Keratinocyte (primary cell): ENCODE measurements at regions not wholly inside any gene's neighbourhood (a gene's known extent, or its start where the extent isn't known, plus 50 kb on each side); places are given as distances from the start of the nearest gene placed in this dataset.

Experiments
- DNase-seq: peaks from one replicate; pipeline ENCODE4 v3.0.0-alpha.2; 2011; ENCODE audit warnings: low read depth, missing footprints, low spot score
- FAIRE-seq: peaks from 2 replicates; lab custom pipeline; 2011; peaks lifted over from hg19 to GRCh38; lab: Jason Lieb, UNC
- H2AFZ ChIP-seq: 2 replicates; pipeline ENCODE4 v1.6.0; 2012; ENCODE audit warnings: low read length, control low read depth, inconsistent platforms; ENCODE audit not compliant: control insufficient read depth
- H3K27ac ChIP-seq: 2 replicates; pipeline ENCODE4 v1.5.1; 2011; ENCODE audit warnings: low read length; ENCODE audit not compliant: control insufficient read depth, insufficient read depth
- H3K27me3 ChIP-seq: 3 replicates; pipeline ENCODE4 v1.6.0; 2011; ENCODE audit warnings: low read length; ENCODE audit not compliant: control insufficient read depth, insufficient read depth; ENCODE audit errors: extremely low read depth
- H3K36me3 ChIP-seq, 2 experiments: 2 replicates in 1 of 2; 3 replicates in 1 of 2; pipeline ENCODE4 v1.5.1; 2011; ENCODE audit warnings: low read length in 2 of 2, mild to moderate bottlenecking in 1 of 2; ENCODE audit not compliant: control insufficient read depth in 2 of 2, insufficient read depth in 2 of 2; ENCODE audit errors: extremely low read depth in 1 of 2
- H3K4me1 ChIP-seq: 3 replicates; pipeline ENCODE4 v1.5.1; 2011; ENCODE audit warnings: low read length; ENCODE audit not compliant: control insufficient read depth, insufficient read depth; ENCODE audit errors: extremely low read depth
- H3K4me2 ChIP-seq: 3 replicates; pipeline ENCODE4 v1.6.0; 2011; ENCODE audit warnings: low read depth, low read length; ENCODE audit not compliant: control insufficient read depth, insufficient read depth; ENCODE audit errors: extremely low read depth
- H3K4me3 ChIP-seq, 3 experiments: fragments of 200-600 bp in 1 of 3; sonication (generic) in 1 of 3; 2 replicates in 2 of 3; 3 replicates in 1 of 3; pipeline ENCODE4 v1.5.1; 2011 to 2016; ENCODE audit warnings: low read length in 3 of 3, mild to moderate bottlenecking in 3 of 3, control low read depth in 2 of 3, inconsistent platforms in 1 of 3, low read depth in 1 of 3, mixed read lengths in 1 of 3, mixed run types in 1 of 3, moderate library complexity in 1 of 3; ENCODE audit not compliant: control insufficient read depth in 2 of 3, insufficient read depth in 2 of 3; ENCODE audit errors: extremely low read depth in 1 of 3
- H3K79me2 ChIP-seq: 2 replicates; pipeline ENCODE4 v1.6.0; 2012; ENCODE audit warnings: low read length; ENCODE audit not compliant: control insufficient read depth, insufficient read depth
- H3K9ac ChIP-seq: 3 replicates; pipeline ENCODE4 v1.6.0; 2011; ENCODE audit warnings: low read length; ENCODE audit not compliant: control insufficient read depth, insufficient read depth; ENCODE audit errors: extremely low read depth
- H3K9me1 ChIP-seq: 3 replicates; pipeline ENCODE4 v1.6.0; 2011; ENCODE audit warnings: low read length; ENCODE audit not compliant: control insufficient read depth, insufficient read depth; ENCODE audit errors: extremely low read depth
- H3K9me3 ChIP-seq: 2 replicates; pipeline ENCODE4 v1.5.1; 2012; ENCODE audit warnings: low read depth, low read length; ENCODE audit not compliant: control insufficient read depth
- H4K20me1 ChIP-seq: 3 replicates; pipeline ENCODE4 v1.6.0; 2011; ENCODE audit warnings: low read length; ENCODE audit not compliant: control insufficient read depth, insufficient read depth; ENCODE audit errors: extremely low read depth
- EZH2 ChIP-seq: IDR thresholded peaks from one replicate; pipeline ENCODE4 v1.6.1; 2012; ENCODE audit warnings: inconsistent platforms, mild to moderate bottlenecking, low read length, moderate library complexity
- dilution Hi-C: fragments of 300-500 bp; cut with MboI; formaldehyde crosslinking; loops from one replicate; pipeline ENCODE4 v1.7.0; 2020; ENCODE audit warnings: low sequenced_read_pairs; ENCODE audit not compliant: extremely low pct_ligation_motif_present
- TF ChIP-seq, protein P1 (sequence below), 3 experiments: IDR thresholded peaks in 1 of 3; conservative IDR thresholded peaks in 1 of 3; optimal IDR thresholded peaks in 1 of 3; 2 replicates in 2 of 3; 3 replicates in 1 of 3; pipeline versions ENCODE3 to v1.5.1; 2011; ENCODE audit warnings: low read length in 3 of 3, mild to moderate bottlenecking in 3 of 3, moderate library complexity in 2 of 3, control low read depth in 1 of 3, inconsistent platforms in 1 of 3; ENCODE audit not compliant: insufficient read depth in 2 of 3; ENCODE audit errors: extremely low read depth in 1 of 3

DNA sequence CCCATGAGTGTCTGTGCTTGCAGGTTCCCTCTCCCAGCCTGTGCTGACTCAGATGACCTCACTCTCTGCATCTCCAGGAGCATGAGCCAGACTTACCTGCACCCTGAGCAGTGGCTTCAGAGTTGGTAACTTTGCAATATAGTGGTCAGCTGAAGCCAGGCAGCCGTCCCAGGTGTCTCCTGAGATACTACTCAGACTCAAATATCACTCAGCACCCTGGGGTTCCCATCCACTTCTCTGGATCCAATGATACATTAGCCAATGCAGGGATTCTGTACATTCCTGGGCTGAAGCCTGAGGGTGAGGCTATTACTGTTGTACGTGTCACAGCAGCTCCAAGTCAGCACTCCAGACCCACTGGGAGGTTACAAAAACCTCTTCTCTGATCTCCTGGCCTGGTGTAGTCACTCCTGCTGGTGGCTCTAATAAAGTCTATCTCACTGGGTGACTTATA lies 87.8 kb upstream of the TOP3B start:
- Histone ChIP-seq H3K79me2 (no peaks in the 10 kb centered on the region), H3K27me3 (no peaks in the 10 kb centered on the region), H3K4me2 (peak overlapping the region; percentile 60), H3K9me3 (no peaks in the 10 kb centered on the region), H2AFZ (no peak overlapping the region), H3K27ac (peak overlapping the region; percentile 75), H3K4me1 (peaks cover 29% of the 10 kb centered on the region), H3K9ac (no peak overlapping the region), H4K20me1 (no peaks in the 10 kb centered on the region), H3K36me3 (no peaks in the 10 kb centered on the region), H3K4me3 (no peak overlapping the region), H3K9me1 (no peaks in the 10 kb centered on the region)
- no peak for FAIRE-seq
- no peak for TF ChIP-seq EZH2
- TF ChIP-seq, protein P1, sequence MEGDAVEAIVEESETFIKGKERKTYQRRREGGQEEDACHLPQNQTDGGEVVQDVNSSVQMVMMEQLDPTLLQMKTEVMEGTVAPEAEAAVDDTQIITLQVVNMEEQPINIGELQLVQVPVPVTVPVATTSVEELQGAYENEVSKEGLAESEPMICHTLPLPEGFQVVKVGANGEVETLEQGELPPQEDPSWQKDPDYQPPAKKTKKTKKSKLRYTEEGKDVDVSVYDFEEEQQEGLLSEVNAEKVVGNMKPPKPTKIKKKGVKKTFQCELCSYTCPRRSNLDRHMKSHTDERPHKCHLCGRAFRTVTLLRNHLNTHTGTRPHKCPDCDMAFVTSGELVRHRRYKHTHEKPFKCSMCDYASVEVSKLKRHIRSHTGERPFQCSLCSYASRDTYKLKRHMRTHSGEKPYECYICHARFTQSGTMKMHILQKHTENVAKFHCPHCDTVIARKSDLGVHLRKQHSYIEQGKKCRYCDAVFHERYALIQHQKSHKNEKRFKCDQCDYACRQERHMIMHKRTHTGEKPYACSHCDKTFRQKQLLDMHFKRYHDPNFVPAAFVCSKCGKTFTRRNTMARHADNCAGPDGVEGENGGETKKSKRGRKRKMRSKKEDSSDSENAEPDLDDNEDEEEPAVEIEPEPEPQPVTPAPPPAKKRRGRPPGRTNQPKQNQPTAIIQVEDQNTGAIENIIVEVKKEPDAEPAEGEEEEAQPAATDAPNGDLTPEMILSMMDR (optimal IDR thresholded peaks at IDR 0.05 in 1 of 3, IDR thresholded peaks at IDR 0.05 in 1 of 3, conservative IDR thresholded peaks at IDR 0.05 in 1 of 3; ENCODE audit: extremely low read depth in 1 of 3, insufficient read depth in 2 of 3, low read length in 3 of 3) = no peak
- dilution Hi-C loops = no loop called here
- peak; percentile 53 for DNase-seq

DNA sequence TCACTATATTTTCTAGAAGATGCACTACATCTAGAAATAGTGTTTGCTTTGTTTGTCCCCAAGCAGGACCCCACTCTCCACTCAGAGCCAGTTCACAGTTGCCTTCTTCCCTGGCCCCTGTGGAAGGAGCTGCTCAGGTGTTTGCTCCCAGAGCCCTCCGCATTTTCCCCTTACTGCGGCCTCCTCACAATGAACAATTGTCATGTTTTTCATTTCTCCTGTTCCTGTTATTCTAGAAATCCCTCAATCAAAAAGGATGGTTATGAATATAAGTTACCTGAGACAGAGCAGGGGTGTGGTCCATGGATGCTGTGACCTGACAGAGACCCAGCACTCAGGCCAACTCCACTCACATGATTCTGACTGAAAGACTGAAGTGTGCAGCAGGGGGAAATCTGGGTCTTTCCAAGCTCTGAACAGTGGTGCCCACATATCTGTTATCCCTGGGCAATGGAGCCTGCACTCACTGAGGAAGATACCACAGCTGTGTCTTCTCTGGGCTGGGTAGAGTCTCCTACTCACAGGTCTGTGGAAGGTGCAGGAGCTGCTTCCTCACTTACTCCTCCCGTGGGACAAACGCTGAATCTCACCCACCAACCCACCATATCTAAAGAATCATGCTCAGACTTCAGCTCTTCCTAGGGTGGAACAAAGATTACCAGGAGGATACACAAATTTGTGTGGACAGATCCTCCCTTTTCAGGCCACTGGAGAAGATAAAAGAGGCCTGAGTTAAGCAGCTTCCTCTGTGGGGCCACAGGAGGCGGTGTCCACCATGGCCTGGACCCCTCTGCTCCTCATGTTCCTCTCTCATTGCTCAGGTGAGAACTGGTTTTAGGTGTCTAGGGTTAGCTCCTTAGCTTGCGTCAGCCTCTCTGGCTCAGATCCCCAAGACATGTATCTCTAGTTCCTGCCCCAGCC lies 87.1 kb upstream of the TOP3B start:
- Histone ChIP-seq H3K9ac (no peak overlapping the region), H2AFZ (no peak overlapping the region), H3K36me3 (no peaks in the 10 kb centered on the region), H3K27me3 (no peaks in the 10 kb centered on the region), H3K79me2 (no peaks in the 10 kb centered on the region), H4K20me1 (no peaks in the 10 kb centered on the region), H3K9me3 (no peaks in the 10 kb centered on the region), H3K4me3 (no peak overlapping the region), H3K27ac (peak overlapping the region; percentile 75), H3K9me1 (no peaks in the 10 kb centered on the region), H3K4me1 (peaks cover 22% of the 10 kb centered on the region), H3K4me2 (peak overlapping the region; percentile 60)
- TF ChIP-seq, protein P1 (optimal IDR thresholded peaks at IDR 0.05 in 1 of 3, IDR thresholded peaks at IDR 0.05 in 1 of 3, conservative IDR thresholded peaks at IDR 0.05 in 1 of 3; ENCODE audit: extremely low read depth in 1 of 3, insufficient read depth in 2 of 3, low read length in 3 of 3) = peak in 1 of 3 experiments; percentile 22
- TF ChIP-seq EZH2 = no peak
- FAIRE-seq (peak; percentile 57), DNase-seq (no peak)
- dilution Hi-C loops = no loop called here
